ENCODE measurements at regions not wholly inside any gene's neighbourhood (a gene's known extent, or its start where the extent isn't known, plus 50 kb on each side); places are given as distances from the start of the nearest gene placed in this dataset.
"Not testable (repeated sequence)": the region's sequence is repeated elsewhere in the genome, so short reads cannot be mapped to it uniquely, and the experiment has no call there.

DNA sequence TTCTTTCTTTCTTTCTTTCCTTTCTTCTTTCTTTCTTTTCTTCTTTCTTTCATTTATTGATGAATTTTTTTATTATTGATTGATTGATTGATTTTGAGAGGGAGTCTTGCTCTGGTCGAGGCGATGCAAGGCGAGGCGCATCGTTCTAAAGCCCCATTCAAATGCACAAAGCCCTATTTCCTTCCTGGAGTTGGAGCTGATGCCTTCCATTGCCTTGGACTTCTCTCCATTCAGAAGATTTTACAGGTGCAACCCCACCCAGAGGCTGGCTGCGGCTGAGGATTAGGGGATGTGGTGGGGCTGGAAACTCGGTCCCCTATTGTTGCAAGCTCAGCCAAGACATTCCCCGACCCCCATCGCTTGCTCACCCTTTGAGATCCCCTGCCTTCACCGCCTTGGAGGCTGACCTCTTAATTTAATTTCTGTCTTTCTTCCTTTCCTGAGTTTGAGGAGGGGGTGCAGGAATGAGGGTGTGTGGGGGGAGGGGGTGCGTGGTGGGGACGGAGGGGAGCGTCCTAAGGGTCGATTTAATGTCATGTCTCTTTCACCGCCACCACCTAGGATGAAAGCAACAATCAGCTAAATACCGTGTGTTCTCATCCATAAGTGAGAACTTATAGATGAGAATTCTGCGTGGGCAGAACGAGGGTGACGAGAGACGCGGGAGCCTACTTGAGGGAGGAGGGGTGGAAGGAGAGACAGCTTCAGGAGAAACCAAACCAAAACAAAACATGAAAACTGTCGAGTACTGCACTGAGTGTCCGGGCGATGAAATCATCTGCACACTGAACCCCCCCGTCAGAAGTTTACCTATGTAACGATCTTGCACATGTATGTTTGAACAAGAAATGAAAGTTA, 3913.9 kb upstream of the OR11H1 start:
- H3K36me3 ChIP-seq: no peaks in the 10 kb centered on the region
- ATAC-seq (no peak), DNase-seq (no peak)
- H3K4me1 ChIP-seq: no peaks in the 10 kb centered on the region
- intact Hi-C loops (cut with DNase I): no loop called here
- H3K27me3 ChIP-seq: no peaks in the 10 kb centered on the region
- no peak overlapping the region for H3K27ac ChIP-seq
- peaks cover 0 to 90% (median 6%) of the 10 kb centered on the region in 11 donors for H3K9me3 ChIP-seq
- TF ChIP-seq CTCF (IDR thresholded peaks at IDR 0.05): no peak
- no peak overlapping the region for H3K4me3 ChIP-seq
- 81 to 82% methylated on average over 26 of the region's 26 CpGs for WGBS, 2 donors

DNA sequence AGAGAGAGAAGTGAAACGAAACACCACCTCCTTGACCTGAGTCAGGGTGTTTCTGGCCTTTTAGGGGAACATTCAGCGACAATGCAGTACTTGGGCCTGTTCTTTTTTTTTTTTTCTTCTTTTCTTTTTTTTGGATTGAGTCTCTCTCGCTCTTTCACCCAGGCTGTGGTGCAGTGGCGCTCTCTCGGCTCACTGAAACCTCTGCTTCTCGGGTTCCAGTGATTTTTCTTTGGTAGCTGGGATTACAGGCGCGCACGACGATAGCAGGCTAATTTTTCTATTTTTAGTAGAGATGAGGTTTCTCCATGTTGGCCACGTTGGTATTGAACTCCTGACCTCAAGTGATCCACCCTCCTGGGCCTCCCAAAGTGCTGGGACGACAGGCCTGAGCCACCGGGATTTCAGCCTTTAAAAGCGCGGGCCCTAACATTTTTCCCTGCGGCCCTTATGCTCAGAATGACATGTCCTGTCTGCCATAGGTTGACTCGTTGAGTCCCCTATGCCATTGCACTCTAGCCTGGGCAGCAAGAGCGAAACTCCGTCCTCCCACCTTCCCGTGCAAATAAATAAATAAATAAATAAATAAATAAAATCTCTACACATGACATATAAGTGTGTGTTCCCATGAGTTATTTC, 3913.1 kb upstream of the OR11H1 start:
- DNase-seq; H3K27me3 ChIP-seq; H3K27ac ChIP-seq; intact Hi-C loops (cut with DNase I); H3K4me3 ChIP-seq; H3K4me1 ChIP-seq; ATAC-seq; H3K36me3 ChIP-seq: not testable (repeated sequence)
- 77 to 78% methylated on average over 20 of the region's 20 CpGs for WGBS, 2 donors
- H3K9me3 ChIP-seq: peaks cover 0 to 94% (median 6%) of the 10 kb centered on the region in 11 donors

GRCh38 chr22:11616811-11617210, 3911.2 kb upstream of the OR11H1 start:
- peaks cover 0 to 93% (median 6%) of the 10 kb centered on the region in 11 donors for H3K9me3 ChIP-seq
- no peaks in the 10 kb centered on the region for H3K27me3 ChIP-seq
- 87 to 94% methylated on average over 9 of the region's 9 CpGs for WGBS, 2 donors
- H3K36me3 ChIP-seq: no peaks in the 10 kb centered on the region
- ATAC-seq (no peak), DNase-seq (no peak)
- no peaks in the 10 kb centered on the region for H3K4me1 ChIP-seq
- intact Hi-C loops (cut with DNase I): no loop called here
- TF ChIP-seq CTCF (IDR thresholded peaks at IDR 0.05): no peak
- H3K4me3 ChIP-seq: no peak overlapping the region
- H3K27ac ChIP-seq: no peak overlapping the region

- intact Hi-C loops (cut with DNase I); H3K4me1 ChIP-seq; H3K27me3 ChIP-seq; H3K4me3 ChIP-seq; H3K27ac ChIP-seq; ATAC-seq; DNase-seq; H3K36me3 ChIP-seq: not testable (repeated sequence)
- peaks cover 0 to 95% (median 6%) of the 10 kb centered on the region in 11 donors for H3K9me3 ChIP-seq
- 52 to 65% methylated on average over 9 to 10 of the region's 11 CpGs for WGBS, 2 donors
Measured at GRCh38 chr22:11618322-11618662, 3909.7 kb upstream of the OR11H1 start.

GRCh38 chr22:11618688-11619087, 3909.3 kb upstream of the OR11H1 start:
- 68 to 70% methylated on average over 14 of the region's 14 CpGs for WGBS, 2 donors
- intact Hi-C loops (cut with DNase I); ATAC-seq; H3K4me1 ChIP-seq; H3K36me3 ChIP-seq; H3K27ac ChIP-seq; H3K4me3 ChIP-seq; H3K27me3 ChIP-seq; DNase-seq: not testable (repeated sequence)
- H3K9me3 ChIP-seq: peaks cover 0 to 95% (median 6%) of the 10 kb centered on the region in 11 donors

GRCh38 chr22:11620921-11621762, 3906.8 kb upstream of the OR11H1 start:
- intact Hi-C loops (cut with DNase I); H3K27me3 ChIP-seq; DNase-seq; H3K4me3 ChIP-seq; ATAC-seq; H3K4me1 ChIP-seq; H3K36me3 ChIP-seq; H3K27ac ChIP-seq: not testable (repeated sequence)
- H3K9me3 ChIP-seq: peaks cover 0 to 95% (median 6%) of the 10 kb centered on the region in 11 donors
- WGBS, 2 donors: 77 to 78% methylated on average over 32 of the region's 32 CpGs

GRCh38 chr22:11622774-11623173, 3905.2 kb upstream of the OR11H1 start:
- H3K4me3 ChIP-seq; ATAC-seq; intact Hi-C loops (cut with DNase I); H3K36me3 ChIP-seq; H3K27ac ChIP-seq; DNase-seq; H3K4me1 ChIP-seq; H3K27me3 ChIP-seq: not testable (repeated sequence)
- peaks cover 0 to 99% (median 12%) of the 10 kb centered on the region in 11 donors for H3K9me3 ChIP-seq
- 77 to 78% methylated on average over 9 of the region's 9 CpGs for WGBS, 2 donors

GRCh38 chr22:11625711-11626421, 3902.1 kb upstream of the OR11H1 start:
- ATAC-seq; H3K4me1 ChIP-seq; H3K27ac ChIP-seq; DNase-seq; H3K4me3 ChIP-seq; H3K27me3 ChIP-seq; intact Hi-C loops (cut with DNase I); H3K36me3 ChIP-seq: not testable (repeated sequence)
- 81 to 83% methylated on average over 30 of the region's 30 CpGs for WGBS, 2 donors
- H3K9me3 ChIP-seq: peaks cover 0 to 100% (median 17%) of the 10 kb centered on the region in 11 donors
